ENCODE measurements at regions not wholly inside any gene's neighbourhood (a gene's known extent, or its start where the extent isn't known, plus 50 kb on each side); places are given as distances from the start of the nearest gene placed in this dataset.

GRCh38 chr5:54733101-54733500, 215.5 kb downstream of the SNX18 start:
- no peak for TF ChIP-seq POLR2A (IDR thresholded peaks at IDR 0.05; ENCODE audit: low read depth, low read length)
- no peak for TF ChIP-seq POLR2AphosphoS5 (IDR thresholded peaks at IDR 0.05; ENCODE audit: low read depth, low read length)

Data from GM12892 (cell line).